ENCODE measurements at regions not wholly inside any gene's neighbourhood (a gene's known extent, or its start where the extent isn't known, plus 50 kb on each side); places are given as distances from the start of the nearest gene placed in this dataset.
"Not testable (repeated sequence)": the region's sequence is repeated elsewhere in the genome, so short reads cannot be mapped to it uniquely, and the experiment has no call there.

DNA sequence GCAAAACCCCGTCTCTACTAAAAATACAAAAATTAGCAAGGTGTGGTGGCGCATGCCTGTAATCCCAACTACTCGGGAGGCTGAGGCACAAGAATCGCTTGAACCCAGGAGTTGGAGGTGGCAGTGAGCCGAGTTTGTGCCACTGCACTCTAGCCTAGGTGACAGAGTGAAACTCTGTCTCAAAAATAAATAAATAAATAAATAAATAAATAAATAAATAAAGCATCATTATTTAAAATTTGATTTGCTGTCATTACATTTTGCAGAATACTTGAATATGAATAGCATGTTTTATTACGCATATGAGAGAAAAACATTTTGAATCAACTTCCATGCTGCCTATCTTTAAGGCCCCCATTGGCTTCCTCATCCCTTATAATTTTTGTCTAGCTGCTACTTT, 53.4 kb upstream of the MED14 start:
- DNase-seq, result not testable (repeated sequence)

DNA sequence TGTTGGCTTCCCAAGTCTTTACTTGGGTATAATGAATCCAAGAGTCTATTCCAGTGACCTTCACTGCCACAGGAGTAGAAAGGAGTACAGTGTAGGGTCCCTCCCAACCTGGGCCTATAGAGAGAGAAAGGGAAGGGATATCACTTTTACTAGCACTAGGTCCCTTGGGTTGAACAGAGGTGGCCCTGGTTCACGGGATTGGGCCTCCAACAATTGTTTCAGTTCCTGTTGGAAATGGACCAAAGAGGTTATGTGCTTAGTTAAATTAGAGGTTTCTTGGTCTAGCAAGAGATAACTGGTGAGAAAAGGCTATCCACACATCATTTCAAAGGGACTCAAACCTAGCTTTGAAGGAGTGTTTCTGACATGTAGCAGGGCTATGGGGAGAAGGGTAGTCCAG, 57.1 kb upstream of the MED14 start:
- no peak for DNase-seq

DNA sequence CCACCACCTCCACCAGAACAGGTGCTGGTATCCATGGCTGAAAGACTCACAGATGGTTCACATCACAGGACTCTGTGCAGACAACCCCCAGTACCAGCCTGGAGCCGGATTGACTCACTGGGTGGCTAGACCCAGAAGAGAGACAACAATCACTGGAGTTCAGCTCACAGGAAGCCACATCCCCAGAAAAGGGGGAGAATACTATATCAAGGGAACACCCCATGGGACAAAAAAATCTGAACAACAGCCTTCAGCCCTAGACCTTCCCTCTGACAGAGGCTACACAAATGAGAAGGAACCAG, 59.4 kb upstream of the MED14 start:
- DNase-seq, result not testable (repeated sequence)

DNA sequence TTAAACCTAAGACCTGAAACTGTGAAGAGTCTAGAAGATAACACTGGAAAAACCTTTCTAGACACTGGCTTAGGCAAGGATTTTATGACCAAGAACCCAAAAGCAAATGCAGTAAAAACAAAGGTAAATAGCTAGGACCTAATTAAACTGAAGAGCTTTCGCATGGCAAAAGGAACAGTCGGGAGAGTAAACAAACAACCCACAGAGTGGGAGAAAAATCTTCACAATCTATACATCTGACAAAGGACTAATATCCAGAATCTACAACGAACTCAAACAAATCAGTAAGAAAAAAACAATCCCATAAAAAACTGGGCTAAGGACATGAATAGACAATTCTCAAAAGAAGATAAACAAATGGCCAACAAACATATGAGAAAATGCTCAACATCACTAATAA, 64.4 kb upstream of the MED14 start:
- DNase-seq, result not testable (repeated sequence)

DNA sequence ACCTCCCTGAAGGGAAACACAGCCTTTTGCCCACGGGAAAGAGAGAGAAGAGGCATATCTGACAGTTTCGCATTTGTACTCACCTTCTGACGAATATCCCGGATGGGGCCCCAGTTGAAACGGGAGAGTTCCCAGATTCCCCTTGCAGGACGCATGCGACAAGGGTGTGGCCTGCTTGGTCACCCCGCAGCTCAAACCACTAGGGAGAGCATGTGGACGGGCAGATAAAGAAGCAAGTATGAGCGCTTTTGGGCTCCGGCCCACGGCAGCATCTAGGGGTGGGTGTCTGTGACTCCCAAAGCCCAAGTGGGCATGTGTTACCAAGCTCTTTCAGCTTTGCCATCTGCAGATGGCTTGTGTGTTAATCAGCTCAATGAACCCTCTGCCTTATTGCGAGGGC, 70.1 kb upstream of the MED14 start:
- DNase-seq, result no peak

DNA sequence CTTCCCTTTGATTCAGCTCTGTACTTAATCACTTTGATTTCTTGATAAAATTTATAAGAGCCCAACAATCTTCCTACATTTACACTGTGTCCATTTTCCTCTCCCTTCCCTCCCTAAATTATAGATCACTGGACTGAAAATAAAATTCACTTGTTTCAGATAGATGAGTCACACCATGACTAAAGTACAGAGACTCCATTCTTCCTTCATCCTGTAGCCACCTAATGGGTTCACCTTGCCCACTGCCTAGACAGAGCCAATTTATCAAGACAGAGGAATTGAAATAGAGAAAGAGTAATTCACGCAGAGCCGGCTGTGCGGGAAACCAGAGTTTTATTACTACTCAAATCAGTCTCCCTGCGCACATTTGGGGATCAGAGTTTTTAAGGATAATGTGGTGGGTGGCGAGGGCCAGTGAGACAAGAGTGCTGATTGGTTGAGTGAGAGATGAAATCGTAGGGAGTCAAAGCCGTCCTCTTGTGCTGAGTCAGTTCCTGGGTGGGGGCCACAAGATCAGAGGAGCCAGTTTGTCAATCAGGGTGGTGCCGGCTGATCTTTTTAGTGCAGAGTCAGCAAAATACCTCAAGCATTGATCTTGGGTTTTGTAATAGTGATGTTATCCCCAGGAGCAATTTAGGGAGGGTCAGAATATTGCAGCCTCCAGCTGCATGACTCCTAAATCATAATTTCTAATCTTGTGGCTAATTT, 71.3 kb upstream of the MED14 start:
- DNase-seq, result no peak

DNA sequence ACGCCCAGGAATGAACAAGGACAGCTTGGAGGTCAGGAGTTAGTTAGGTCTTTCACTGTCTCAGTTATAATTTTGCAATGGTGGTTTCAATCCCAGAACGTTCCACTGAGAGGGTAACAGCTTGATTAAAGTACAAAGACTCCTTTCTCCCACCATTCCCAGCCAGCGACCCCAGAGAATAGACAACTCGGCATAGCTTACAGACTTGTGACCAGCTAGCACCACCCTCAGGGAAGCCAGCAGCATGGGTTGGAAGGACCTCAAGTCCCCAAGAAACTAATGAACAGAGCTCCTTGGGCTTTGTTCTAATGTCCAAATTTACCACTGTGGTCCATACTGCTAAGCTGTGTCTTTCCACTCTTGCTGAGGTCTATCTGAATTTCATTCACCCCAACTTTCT, 72.0 kb upstream of the MED14 start:
- DNase-seq, result no peak

DNA sequence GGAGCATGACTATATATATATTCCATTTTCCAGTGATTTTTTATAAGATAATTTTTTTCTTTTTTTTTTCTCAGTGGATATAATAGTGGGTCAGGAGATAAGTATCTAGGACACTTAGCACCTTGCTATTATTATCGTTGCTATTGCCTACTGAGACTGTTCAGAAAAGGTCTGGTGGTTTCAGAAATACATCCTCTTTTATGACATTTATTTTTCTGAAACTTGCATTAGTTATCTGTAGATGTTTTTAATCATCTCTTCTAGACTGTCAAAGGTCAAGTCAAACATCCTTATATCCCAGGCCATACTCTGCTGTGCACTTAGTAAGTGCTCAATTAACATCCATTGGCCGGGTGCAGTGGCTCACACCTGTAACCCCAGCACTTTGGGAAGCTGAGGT, 72.9 kb upstream of the MED14 start:
- no peak for DNase-seq

DNA sequence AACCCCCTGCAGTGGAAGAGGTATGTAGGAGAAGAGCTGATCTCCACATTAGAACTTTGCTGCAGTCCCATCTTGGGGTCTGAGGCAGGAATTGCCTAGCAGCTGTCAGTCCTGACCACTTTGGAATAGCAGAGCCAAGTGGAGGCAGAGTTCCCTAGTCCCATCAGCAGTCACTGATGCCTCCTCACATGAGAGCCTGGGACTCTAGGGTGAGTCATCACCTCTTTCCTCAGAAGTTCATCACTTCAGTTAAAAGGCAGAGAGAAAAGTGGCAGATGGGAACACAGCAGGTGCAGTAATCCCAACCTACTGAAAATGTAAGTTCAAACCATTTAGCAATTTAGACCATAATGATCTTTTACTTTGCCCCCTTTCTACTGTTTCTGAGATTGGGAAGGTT, 73.9 kb upstream of the MED14 start:
- DNase-seq, result no peak

DNA sequence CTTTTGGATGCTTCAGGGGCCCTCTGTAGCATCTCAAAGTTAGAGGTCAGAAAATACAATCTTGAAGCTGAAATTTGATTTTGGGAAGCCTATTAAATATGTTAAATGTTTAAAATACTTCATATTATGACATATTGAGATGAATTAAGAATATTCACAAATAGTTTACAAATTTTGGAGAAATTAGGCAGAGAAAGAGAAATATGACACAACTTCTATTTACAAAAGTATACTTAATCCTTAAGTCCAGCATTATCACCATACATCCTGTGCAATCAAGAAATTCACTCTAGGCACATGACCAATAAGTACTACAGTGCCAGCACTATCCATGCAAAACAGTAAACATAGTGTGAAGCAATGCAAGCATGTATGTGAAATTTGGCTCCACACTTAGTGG, 79.7 kb upstream of the MED14 start:
- DNase-seq, result not testable (repeated sequence)

DNA sequence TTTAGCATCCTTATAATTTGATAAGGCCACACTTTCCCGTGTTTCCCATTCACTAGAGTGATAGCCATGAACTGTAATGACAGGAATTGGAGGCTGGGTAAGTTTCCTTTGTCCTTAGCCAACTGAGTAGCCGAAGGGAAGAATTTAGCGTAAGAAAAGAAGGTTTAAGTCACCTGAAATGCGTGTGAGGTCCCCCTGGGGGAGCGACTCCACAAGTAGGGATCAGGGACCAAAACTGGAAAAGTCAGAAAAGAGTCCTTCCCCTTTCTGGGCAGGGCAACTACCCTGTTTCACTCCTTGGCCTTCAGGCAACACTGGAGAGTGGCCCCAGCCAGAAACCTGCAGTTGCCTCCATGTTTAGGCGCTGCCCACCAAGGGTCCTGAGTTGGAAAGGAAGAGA, 81.6 kb upstream of the MED14 start:
- no peak for DNase-seq

DNA sequence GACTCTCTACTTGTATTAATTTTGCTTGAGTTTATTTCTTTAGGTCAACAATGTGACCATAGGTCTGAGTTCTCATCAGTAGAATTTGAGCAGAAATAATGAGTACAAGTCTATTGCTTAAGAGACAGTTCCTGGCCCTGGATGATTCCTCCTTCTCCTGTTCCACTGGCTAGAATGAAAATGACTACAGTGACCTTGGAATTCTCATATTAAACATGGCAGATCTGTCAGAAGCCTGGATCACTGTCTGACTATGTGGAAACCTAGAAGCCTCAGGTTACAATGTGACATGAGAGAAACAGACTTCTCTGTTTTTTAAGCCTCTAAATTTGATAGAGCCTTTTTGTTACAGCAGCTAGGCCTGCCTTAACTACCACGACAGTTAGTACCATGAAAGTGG, 82.9 kb upstream of the MED14 start:
- DNase-seq, result no peak

DNA sequence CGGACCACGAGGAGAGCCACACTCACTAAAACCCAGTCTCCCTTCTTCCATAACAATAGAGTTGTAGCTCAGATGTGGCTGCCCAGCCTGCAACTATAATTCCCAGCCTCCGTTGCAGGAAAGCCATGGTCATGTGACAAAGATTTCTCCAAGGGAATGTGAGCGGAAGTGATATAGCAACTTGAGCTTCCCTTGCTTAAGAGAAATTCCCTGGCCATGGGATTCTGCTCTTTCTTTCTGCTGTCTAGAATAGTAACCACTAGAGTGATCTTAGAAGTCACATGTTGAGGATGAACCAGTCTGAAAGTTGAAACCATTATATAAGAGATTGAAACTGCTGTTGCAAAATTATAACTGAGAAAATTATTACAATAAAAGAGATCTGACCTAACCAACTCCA, 86.4 kb upstream of the MED14 start:
- DNase-seq, result no peak

DNA sequence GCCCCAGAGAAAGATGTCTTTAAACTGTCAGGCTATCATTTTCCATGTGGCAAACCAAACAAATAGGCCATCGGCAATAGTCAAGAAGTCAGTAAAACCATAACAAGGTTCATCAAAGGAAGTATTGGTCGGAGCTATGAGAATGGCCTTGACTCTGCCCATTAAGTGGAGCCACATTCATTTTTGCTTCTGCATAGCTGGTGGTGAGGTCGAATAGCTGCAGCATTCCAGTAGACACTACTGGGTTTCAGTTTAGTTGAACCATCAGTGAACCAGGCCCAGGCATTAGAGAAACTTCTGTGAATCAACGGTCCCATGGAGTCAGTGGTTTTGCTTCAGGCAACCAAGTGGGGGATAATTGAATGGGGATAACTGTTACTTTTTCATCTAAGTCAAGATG, 92.0 kb upstream of the MED14 start:
- DNase-seq, result no peak

DNA sequence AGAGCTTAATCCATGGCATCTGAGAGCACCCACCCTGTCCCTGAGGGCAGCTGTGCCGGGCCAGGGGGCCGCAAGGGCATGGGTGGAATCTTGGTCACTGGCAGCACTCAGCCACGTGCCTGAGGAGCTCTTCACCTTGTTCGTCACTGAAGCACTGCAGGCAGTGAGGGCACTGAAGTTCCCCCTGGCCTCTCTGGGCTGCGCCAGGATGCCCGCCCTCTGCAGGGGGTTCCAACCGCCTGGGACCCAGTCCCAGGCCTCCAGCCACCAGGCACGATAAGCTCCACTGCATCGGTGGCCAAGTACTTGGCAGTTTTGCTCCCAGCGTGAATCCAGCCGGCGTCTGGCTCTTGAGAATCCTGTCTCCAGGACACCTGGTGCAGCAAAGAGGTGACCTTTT, 96.4 kb upstream of the MED14 start:
- DNase-seq, result no peak

DNA sequence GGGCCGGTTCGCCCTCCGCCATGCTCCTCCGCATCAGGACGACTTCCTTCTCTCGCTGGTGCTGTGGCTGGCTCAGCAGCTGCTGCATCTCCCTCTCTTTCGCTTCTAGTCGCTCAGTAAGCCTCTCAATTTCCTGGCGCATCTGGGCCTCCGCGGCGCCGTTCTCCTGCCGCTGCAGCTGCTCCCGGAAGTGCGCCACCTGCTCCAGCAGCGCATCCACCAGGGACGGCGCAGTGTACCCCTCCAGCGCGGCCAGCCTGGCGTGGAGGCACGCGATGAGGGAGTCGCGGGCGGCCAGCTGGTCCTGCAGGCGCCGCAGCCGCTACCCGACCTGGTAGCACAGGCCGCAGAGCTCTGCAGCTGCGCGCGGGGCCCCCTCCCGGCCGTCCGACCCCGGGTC, 97.4 kb upstream of the MED14 start:
- DNase-seq, result no peak

DNA sequence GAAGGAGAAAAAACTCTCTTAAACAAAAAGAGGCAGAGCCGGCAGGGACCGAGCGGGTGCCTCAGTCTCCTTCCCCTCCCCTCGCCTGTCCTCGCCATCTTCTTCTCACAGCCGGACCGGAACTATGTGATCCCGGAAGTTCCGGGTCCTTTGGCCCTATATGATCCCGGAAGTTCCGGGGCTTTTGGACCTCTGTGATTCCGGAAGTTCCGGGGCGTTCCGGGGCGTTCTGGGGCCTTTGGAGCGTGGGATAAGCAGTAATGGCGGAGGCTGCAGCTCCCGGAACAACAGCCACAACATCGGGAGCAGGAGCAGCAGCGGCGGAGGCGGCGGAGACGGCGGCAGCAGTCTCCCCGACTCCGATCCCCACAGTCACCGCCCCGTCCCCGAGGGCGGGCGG, 98.9 kb upstream of the MED14 start:
- DNase-seq, result no peak

DNA sequence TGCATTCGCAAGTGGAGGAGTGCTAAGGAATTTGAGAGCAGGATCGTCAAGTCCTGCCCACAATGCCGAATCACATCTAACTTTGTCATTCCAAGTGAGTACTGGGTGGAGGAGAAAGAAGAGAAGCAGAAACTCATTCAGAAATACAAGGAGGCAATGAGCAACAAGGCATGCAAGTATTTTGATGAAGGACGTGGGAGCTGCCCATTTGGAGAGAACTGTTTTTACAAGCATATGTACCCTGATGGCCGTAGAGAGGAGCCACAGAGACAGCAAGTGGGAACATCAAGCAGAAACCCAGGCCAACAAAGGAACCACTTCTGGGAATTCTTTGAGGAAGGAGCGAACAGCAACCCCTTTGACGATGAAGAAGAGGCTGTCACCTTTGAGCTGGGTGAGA, 100.2 kb upstream of the MED14 start:
- no peak for DNase-seq

DNA sequence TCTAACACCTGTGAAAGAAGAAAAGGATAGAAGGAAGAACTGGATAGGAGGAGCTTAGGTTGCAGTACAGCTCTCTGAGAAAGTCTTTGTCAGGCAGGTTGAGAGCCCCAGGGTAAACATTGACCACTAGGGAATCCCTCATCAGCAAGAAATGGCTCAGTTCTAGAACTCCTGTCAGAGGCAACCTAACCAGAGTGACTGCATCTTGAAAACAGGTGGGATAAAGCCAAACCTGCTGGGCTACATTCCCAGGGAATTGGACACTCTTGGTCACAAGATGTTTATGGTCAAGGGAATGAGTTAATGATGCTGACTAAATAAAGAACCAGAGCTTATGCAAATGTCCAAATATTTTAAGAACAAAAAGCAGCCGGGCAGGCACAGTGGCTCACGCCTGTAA, 108.3 kb upstream of the MED14 start:
- no peak for DNase-seq

DNA sequence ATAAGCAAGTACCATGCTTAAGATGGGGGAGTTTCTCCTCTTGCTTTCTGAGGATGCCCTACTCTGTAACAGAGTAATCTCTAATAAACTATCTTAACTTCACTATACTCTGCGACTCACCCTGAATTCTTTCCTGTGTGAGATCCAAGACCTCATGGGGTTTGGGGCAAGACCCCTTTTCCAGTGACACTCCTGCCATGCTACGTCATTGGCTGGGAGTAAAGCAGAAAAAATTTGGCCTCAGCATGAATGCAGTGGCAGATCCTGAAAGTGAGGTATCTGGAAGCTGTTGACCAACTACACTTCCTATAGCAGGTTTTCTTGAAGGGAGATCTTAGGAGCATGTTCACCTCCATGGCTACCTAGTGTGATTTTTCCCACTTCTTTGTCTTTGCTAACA, 109.1 kb upstream of the MED14 start:
- DNase-seq, result no peak

DNA sequence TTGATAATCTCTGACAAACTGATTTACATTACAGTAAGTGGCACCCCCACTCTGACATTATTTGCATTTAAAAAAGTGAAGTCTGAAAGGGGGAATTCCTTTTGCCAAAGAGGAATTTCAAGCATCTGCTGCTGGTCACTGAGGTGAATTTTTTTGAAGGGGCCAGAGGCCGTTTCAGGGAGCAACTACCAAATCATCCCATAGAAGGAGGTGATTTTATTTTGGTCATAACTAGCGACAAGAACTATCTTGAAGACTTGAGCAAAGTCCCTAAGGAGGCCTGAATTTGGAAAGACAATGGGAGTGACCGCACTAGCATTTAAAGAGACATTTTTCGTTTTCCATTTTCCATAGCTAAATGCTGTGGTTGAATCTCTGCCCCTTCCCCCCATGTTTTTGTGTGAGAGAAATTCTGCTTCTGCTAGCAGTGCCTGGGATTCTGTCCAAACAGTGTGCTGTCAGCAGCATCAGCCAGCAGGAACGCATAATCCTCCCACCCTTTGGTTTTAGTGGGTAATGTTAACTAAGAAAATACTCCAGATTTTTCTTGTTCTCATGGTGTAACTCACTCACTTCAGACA, 110.1 kb upstream of the MED14 start:
- DNase-seq, result no peak

DNA sequence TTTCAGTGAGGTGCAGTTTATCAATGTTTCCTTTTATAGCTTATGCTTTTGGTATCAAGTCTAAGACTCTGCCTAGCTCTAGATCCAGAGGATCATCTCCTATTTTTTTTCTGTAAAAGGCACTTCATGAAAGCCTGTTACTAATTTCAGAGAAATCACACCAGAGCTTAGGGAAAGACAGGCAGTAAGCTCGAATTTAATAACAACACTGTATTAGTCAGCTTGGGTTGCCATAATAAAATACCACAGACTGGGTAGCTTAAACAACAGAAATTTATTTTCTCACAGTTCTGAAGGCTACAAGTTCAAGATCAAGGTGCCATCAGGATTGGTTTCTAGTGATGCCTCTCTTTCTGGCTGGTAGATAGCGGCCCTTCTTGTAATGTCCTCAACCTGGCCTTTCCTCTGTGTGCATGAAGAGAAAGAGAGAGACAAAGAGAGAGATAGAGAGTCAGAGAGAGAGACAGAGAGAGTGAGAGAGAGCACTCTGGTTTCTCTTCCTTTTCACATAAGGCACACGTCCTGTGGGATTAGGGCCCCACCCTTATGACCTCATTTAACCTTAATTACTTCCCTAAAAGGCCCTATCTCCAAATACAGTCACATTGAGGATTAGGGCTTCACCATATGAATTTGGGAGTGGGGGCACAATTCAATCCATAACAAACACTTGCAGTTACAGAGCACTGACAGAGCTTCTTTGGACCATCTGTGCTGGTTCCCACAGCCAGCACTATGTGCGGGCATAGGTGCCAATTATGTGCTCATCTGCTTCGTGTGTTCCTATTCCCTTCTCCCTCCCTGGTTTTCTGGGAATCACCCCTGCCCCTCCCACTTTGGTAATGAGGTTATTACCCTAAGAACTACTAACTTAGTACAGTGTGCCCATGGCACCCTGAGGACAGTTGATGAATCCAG, 114.8 kb upstream of the MED14 start:
- no peak for DNase-seq

DNA sequence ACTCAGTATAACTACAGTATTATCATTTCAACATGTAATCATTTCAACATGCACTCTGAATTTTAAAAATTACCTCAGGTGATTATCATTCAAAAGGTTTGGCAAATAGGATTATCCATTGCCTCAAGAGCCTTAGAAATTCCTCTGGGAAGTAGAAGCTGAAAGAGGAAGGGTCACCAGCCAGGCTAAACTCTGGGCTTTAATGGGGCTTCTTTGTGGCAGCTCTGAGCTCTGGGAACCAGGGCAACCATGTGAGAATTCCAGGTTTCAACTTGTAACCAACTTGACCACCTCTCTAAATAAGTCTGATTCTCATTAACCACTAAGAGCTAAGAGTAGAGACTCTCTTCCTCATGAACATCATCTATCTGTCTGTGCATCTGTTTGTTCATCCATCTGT, 117.2 kb upstream of the MED14 start:
- no peak for DNase-seq
